Stimulated activated CD4-positive, alpha-beta T cell treated with anti-CD3 and anti-CD28 coated beads, Interleukin-15, amount 100 ng/mL, for 24 hours (primary cell): ENCODE measurements at regions not wholly inside any gene's neighbourhood (a gene's known extent, or its start where the extent isn't known, plus 50 kb on each side); places are given as distances from the start of the nearest gene placed in this dataset.
A peak's percentile ranks its signal among the peaks of the same experiment; 100 is the strongest.
"Not testable (repeated sequence)": the region's sequence is repeated elsewhere in the genome, so short reads cannot be mapped to it uniquely, and the experiment has no call there.

Experiments used
- DNase-seq: peaks from one replicate; pipeline ENCODE4 v3.0.0-alpha.2; 2020

GRCh38 chr2:7555260-7555659 lies 638.0 kb downstream of the RNF144A start:
- no peak for DNase-seq

GRCh38 chr2:7557376-7557775 lies 640.2 kb downstream of the RNF144A start:
- DNase-seq, result no peak

GRCh38 chr2:7559791-7560190 lies 642.6 kb downstream of the RNF144A start:
- no peak for DNase-seq

GRCh38 chr2:7566382-7566881 lies 649.2 kb downstream of the RNF144A start:
- DNase-seq, result no peak

- DNase-seq, result not testable (repeated sequence)
Observed at GRCh38 chr2:7567116-7567515, 649.9 kb downstream of the RNF144A start.

- peak; percentile 71 for DNase-seq
Observed at GRCh38 chr2:7567646-7568045, 650.4 kb downstream of the RNF144A start.

GRCh38 chr2:7570247-7570646 lies 653.0 kb downstream of the RNF144A start:
- DNase-seq, result no peak

- DNase-seq, result no peak
Observed at GRCh38 chr2:7571701-7572100, 654.5 kb downstream of the RNF144A start.

GRCh38 chr2:7572450-7572849 lies 655.2 kb downstream of the RNF144A start:
- DNase-seq, result peak; percentile 57

GRCh38 chr2:7573166-7573825 lies 656.1 kb downstream of the RNF144A start:
- no peak for DNase-seq

GRCh38 chr2:7574385-7574784 lies 657.2 kb downstream of the RNF144A start:
- no peak for DNase-seq

- DNase-seq, result no peak
Observed at GRCh38 chr2:7577769-7578168, 660.6 kb downstream of the RNF144A start.

GRCh38 chr2:7584017-7584416 lies 666.8 kb downstream of the RNF144A start:
- no peak for DNase-seq

- no peak for DNase-seq
Observed at GRCh38 chr2:7586898-7587297, 669.7 kb downstream of the RNF144A start.

GRCh38 chr2:7588295-7588694 lies 671.1 kb downstream of the RNF144A start:
- DNase-seq, result no peak

GRCh38 chr2:7592618-7593140 lies 675.5 kb downstream of the RNF144A start:
- no peak for DNase-seq

GRCh38 chr2:7593360-7593759 lies 676.1 kb downstream of the RNF144A start:
- no peak for DNase-seq

GRCh38 chr2:7594211-7594610 lies 677.0 kb downstream of the RNF144A start:
- DNase-seq, result no peak

- no peak for DNase-seq
Observed at GRCh38 chr2:7595206-7595605, 678.0 kb downstream of the RNF144A start.

- no peak for DNase-seq
Observed at GRCh38 chr2:7598402-7598801, 681.2 kb downstream of the RNF144A start.

- no peak for DNase-seq
Observed at GRCh38 chr2:7599462-7600258, 682.4 kb downstream of the RNF144A start.

GRCh38 chr2:7601990-7602389 lies 684.8 kb downstream of the RNF144A start:
- no peak for DNase-seq

GRCh38 chr2:7604456-7604855 lies 687.2 kb downstream of the RNF144A start:
- DNase-seq, result no peak
